ENCODE measurements at regions not wholly inside any gene's neighbourhood (a gene's known extent, or its start where the extent isn't known, plus 50 kb on each side); places are given as distances from the start of the nearest gene placed in this dataset.

GRCh38 chr4:179976777-179977176 lies 2266.4 kb upstream of the TENM3 start:
- no peaks in the 10 kb centered on the region for H3K27me3 ChIP-seq (replicated peaks; ENCODE audit: insufficient read depth, low read depth, low read length, poor library complexity)
- POLR2A ChIA-PET (ENCODE audit: low non-redundant PET): interaction anchor here (0.7 kb wide), 1 partner anchor 700 kb away, joined by 3 read pairs; no protein-coding TSS in a partner anchor
- no peak for DNase-seq (ENCODE audit: low spot score)
- H3K27ac ChIP-seq (ENCODE audit: low read depth, low read length, poor library complexity, severe bottlenecking): no peak overlapping the region
- H3K9me3 ChIP-seq (ENCODE audit: low read depth, low read length, poor library complexity, severe bottlenecking): no peaks in the 10 kb centered on the region
- CTCF ChIA-PET: no interaction called here
- H3K4me3 ChIP-seq (ENCODE audit: low read depth, low read length, poor library complexity, severe bottlenecking): no peak overlapping the region
- BruUV-seq (replicated peaks): no TSS peak
- no peaks in the 10 kb centered on the region for H3K36me3 ChIP-seq (ENCODE audit: insufficient read depth, low read length, poor library complexity, severe bottlenecking)
- TF ChIP-seq EZH2 (IDR thresholded peaks at IDR 0.05; ENCODE audit: borderline replicate concordance, low read depth, low read length, poor library complexity, severe bottlenecking): no peak
- TF ChIP-seq, protein P1, sequence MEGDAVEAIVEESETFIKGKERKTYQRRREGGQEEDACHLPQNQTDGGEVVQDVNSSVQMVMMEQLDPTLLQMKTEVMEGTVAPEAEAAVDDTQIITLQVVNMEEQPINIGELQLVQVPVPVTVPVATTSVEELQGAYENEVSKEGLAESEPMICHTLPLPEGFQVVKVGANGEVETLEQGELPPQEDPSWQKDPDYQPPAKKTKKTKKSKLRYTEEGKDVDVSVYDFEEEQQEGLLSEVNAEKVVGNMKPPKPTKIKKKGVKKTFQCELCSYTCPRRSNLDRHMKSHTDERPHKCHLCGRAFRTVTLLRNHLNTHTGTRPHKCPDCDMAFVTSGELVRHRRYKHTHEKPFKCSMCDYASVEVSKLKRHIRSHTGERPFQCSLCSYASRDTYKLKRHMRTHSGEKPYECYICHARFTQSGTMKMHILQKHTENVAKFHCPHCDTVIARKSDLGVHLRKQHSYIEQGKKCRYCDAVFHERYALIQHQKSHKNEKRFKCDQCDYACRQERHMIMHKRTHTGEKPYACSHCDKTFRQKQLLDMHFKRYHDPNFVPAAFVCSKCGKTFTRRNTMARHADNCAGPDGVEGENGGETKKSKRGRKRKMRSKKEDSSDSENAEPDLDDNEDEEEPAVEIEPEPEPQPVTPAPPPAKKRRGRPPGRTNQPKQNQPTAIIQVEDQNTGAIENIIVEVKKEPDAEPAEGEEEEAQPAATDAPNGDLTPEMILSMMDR (conservative IDR thresholded peaks at IDR 0.05; ENCODE audit: low read depth, low read length): no peak
- H3K4me1 ChIP-seq (ENCODE audit: insufficient read depth, low read length, poor library complexity, severe bottlenecking): no peaks in the 10 kb centered on the region
- intact Hi-C loops (cut with micrococcal nuclease; ENCODE audit: unreplicated experiment): no loop called here

DNA sequence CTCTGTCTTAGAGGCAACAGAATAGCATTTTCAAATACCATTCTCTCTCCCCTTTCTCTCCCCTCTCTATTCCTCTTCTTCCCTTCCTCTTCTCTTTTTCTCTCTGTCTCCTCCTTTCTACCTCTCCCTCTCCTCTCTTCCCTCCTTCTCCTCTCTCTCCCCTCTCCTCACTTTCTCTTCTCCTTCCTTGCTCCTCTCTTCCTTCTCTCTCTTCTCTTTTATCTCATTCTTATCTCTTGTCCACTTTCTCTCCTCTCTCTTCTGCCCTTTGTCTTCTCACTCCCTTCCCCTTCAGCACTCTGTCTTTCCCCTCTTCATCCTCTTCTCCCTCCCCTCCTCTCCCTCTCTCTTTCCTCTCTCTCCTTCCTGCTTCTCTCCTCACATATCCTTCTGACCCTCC lies 2265.8 kb upstream of the TENM3 start:
- intact Hi-C loops (cut with micrococcal nuclease; ENCODE audit: unreplicated experiment): no loop called here

GRCh38 chr4:179981161-179981560 lies 2262.0 kb upstream of the TENM3 start:
- no peak overlapping the region for H3K27ac ChIP-seq (ENCODE audit: low read depth, low read length, poor library complexity, severe bottlenecking)
- H3K4me1 ChIP-seq (ENCODE audit: insufficient read depth, low read length, poor library complexity, severe bottlenecking): no peaks in the 10 kb centered on the region
- H3K4me3 ChIP-seq (ENCODE audit: low read depth, low read length, poor library complexity, severe bottlenecking): no peak overlapping the region
- CTCF ChIA-PET: no interaction called here
- TF ChIP-seq EZH2 (IDR thresholded peaks at IDR 0.05; ENCODE audit: borderline replicate concordance, low read depth, low read length, poor library complexity, severe bottlenecking): no peak
- TF ChIP-seq, protein P1 (conservative IDR thresholded peaks at IDR 0.05; ENCODE audit: low read depth, low read length): no peak
- POLR2A ChIA-PET (ENCODE audit: low non-redundant PET): no interaction called here
- H3K9me3 ChIP-seq (ENCODE audit: low read depth, low read length, poor library complexity, severe bottlenecking): no peaks in the 10 kb centered on the region
- no peaks in the 10 kb centered on the region for H3K27me3 ChIP-seq (replicated peaks; ENCODE audit: insufficient read depth, low read depth, low read length, poor library complexity)
- BruUV-seq (replicated peaks): no TSS peak
- DNase-seq (ENCODE audit: low spot score): no peak
- intact Hi-C loops (cut with micrococcal nuclease; ENCODE audit: unreplicated experiment): no loop called here
- no peaks in the 10 kb centered on the region for H3K36me3 ChIP-seq (ENCODE audit: insufficient read depth, low read length, poor library complexity, severe bottlenecking)

More for the DNA sequence above, 2265.8 kb upstream of the TENM3 start:
- H3K4me1 ChIP-seq (ENCODE audit: insufficient read depth, low read length, poor library complexity, severe bottlenecking): no peaks in the 10 kb centered on the region
- no peaks in the 10 kb centered on the region for H3K9me3 ChIP-seq (ENCODE audit: low read depth, low read length, poor library complexity, severe bottlenecking)
- ChIA-PET CTCF (no interaction called here), POLR2A (ENCODE audit: low non-redundant PET) (no interaction called here)
- no TSS peak for BruUV-seq (replicated peaks)
- no peak for DNase-seq (ENCODE audit: low spot score)
- H3K27ac ChIP-seq (ENCODE audit: low read depth, low read length, poor library complexity, severe bottlenecking): no peak overlapping the region
- no peak overlapping the region for H3K4me3 ChIP-seq (ENCODE audit: low read depth, low read length, poor library complexity, severe bottlenecking)
- no peaks in the 10 kb centered on the region for H3K27me3 ChIP-seq (replicated peaks; ENCODE audit: insufficient read depth, low read depth, low read length, poor library complexity)
- H3K36me3 ChIP-seq (ENCODE audit: insufficient read depth, low read length, poor library complexity, severe bottlenecking): no peaks in the 10 kb centered on the region
- TF ChIP-seq, protein P1 (conservative IDR thresholded peaks at IDR 0.05; ENCODE audit: low read depth, low read length): no peak
- no peak for TF ChIP-seq EZH2 (IDR thresholded peaks at IDR 0.05; ENCODE audit: borderline replicate concordance, low read depth, low read length, poor library complexity, severe bottlenecking)
